ENCODE measurements at regions not wholly inside any gene's neighbourhood (a gene's known extent, or its start where the extent isn't known, plus 50 kb on each side); places are given as distances from the start of the nearest gene placed in this dataset.
A peak's percentile ranks its signal among the peaks of the same experiment; 100 is the strongest.
"Not testable (repeated sequence)": the region's sequence is repeated elsewhere in the genome, so short reads cannot be mapped to it uniquely, and the experiment has no call there.

- not testable (repeated sequence) for H3K36me3 ChIP-seq (ENCODE audit: control insufficient read depth in 2 of 2, insufficient read depth in 2 of 2, low read length in 2 of 2); H3K4me1 ChIP-seq (ENCODE audit: control insufficient read depth, insufficient read depth, low read length); H3K4me3 ChIP-seq (ENCODE audit: low read length in 2 of 2); H3K9ac ChIP-seq (ENCODE audit: low read length in 2 of 2); H3K27me3 ChIP-seq (ENCODE audit: control insufficient read depth in 1 of 2, insufficient read depth in 2 of 2, low read length in 2 of 2); H3K9me3 ChIP-seq (ENCODE audit: control insufficient read depth in 2 of 2, low read length in 2 of 2); H3K27ac ChIP-seq (ENCODE audit: low read length)
Measured at GRCh38 chr1:143804707-143805356, 167.0 kb downstream of the FAM72C start.

- not testable (repeated sequence) for H3K9ac ChIP-seq (ENCODE audit: low read length in 2 of 2); H3K36me3 ChIP-seq (ENCODE audit: control insufficient read depth in 2 of 2, insufficient read depth in 2 of 2, low read length in 2 of 2); H3K9me3 ChIP-seq (ENCODE audit: control insufficient read depth in 2 of 2, low read length in 2 of 2); H3K27me3 ChIP-seq (ENCODE audit: control insufficient read depth in 1 of 2, insufficient read depth in 2 of 2, low read length in 2 of 2); H3K27ac ChIP-seq (ENCODE audit: low read length); H3K4me1 ChIP-seq (ENCODE audit: control insufficient read depth, insufficient read depth, low read length)
- peak overlapping the region in 1 of 2 donors; percentile 40 for H3K4me3 ChIP-seq (ENCODE audit: low read length in 2 of 2)
Measured at GRCh38 chr1:143803927-143804411, 167.8 kb downstream of the FAM72C start.

GRCh38 chr1:143803095-143803494, 168.7 kb downstream of the FAM72C start:
- not testable (repeated sequence) for H3K9me3 ChIP-seq (ENCODE audit: control insufficient read depth in 2 of 2, low read length in 2 of 2); H3K27ac ChIP-seq (ENCODE audit: low read length); H3K4me3 ChIP-seq (ENCODE audit: low read length in 2 of 2); H3K36me3 ChIP-seq (ENCODE audit: control insufficient read depth in 2 of 2, insufficient read depth in 2 of 2, low read length in 2 of 2); H3K4me1 ChIP-seq (ENCODE audit: control insufficient read depth, insufficient read depth, low read length); H3K9ac ChIP-seq (ENCODE audit: low read length in 2 of 2); H3K27me3 ChIP-seq (ENCODE audit: control insufficient read depth in 1 of 2, insufficient read depth in 2 of 2, low read length in 2 of 2)

- H3K4me1 ChIP-seq (ENCODE audit: control insufficient read depth, insufficient read depth, low read length); H3K9ac ChIP-seq (ENCODE audit: low read length in 2 of 2); H3K27me3 ChIP-seq (ENCODE audit: control insufficient read depth in 1 of 2, insufficient read depth in 2 of 2, low read length in 2 of 2); H3K27ac ChIP-seq (ENCODE audit: low read length); H3K4me3 ChIP-seq (ENCODE audit: low read length in 2 of 2); H3K36me3 ChIP-seq (ENCODE audit: control insufficient read depth in 2 of 2, insufficient read depth in 2 of 2, low read length in 2 of 2); H3K9me3 ChIP-seq (ENCODE audit: control insufficient read depth in 2 of 2, low read length in 2 of 2): not testable (repeated sequence)
Measured at GRCh38 chr1:143799568-143800187, 172.1 kb downstream of the FAM72C start.

- H3K9me3 ChIP-seq (ENCODE audit: control insufficient read depth in 2 of 2, low read length in 2 of 2); H3K4me3 ChIP-seq (ENCODE audit: low read length in 2 of 2); H3K36me3 ChIP-seq (ENCODE audit: control insufficient read depth in 2 of 2, insufficient read depth in 2 of 2, low read length in 2 of 2); H3K27me3 ChIP-seq (ENCODE audit: control insufficient read depth in 1 of 2, insufficient read depth in 2 of 2, low read length in 2 of 2); H3K4me1 ChIP-seq (ENCODE audit: control insufficient read depth, insufficient read depth, low read length); H3K9ac ChIP-seq (ENCODE audit: low read length in 2 of 2); H3K27ac ChIP-seq (ENCODE audit: low read length): not testable (repeated sequence)
Measured at GRCh38 chr1:143796369-143796768, 175.4 kb downstream of the FAM72C start.

GRCh38 chr1:143792047-143792937, 179.5 kb downstream of the FAM72C start:
- not testable (repeated sequence) for H3K4me1 ChIP-seq (ENCODE audit: control insufficient read depth, insufficient read depth, low read length)

GRCh38 chr1:143786381-143786780, 185.4 kb downstream of the FAM72C start:
- not testable (repeated sequence) for H3K9ac ChIP-seq (ENCODE audit: low read length in 2 of 2); H3K4me1 ChIP-seq (ENCODE audit: control insufficient read depth, insufficient read depth, low read length); H3K9me3 ChIP-seq (ENCODE audit: control insufficient read depth in 2 of 2, low read length in 2 of 2); H3K27me3 ChIP-seq (ENCODE audit: control insufficient read depth in 1 of 2, insufficient read depth in 2 of 2, low read length in 2 of 2); H3K27ac ChIP-seq (ENCODE audit: low read length); H3K4me3 ChIP-seq (ENCODE audit: low read length in 2 of 2); H3K36me3 ChIP-seq (ENCODE audit: control insufficient read depth in 2 of 2, insufficient read depth in 2 of 2, low read length in 2 of 2)

More at GRCh38 chr1:143792047-143792937, 179.5 kb downstream of the FAM72C start:
- H3K27me3 ChIP-seq (ENCODE audit: control insufficient read depth in 1 of 2, insufficient read depth in 2 of 2, low read length in 2 of 2); H3K4me3 ChIP-seq (ENCODE audit: low read length in 2 of 2); H3K9me3 ChIP-seq (ENCODE audit: control insufficient read depth in 2 of 2, low read length in 2 of 2); H3K27ac ChIP-seq (ENCODE audit: low read length); H3K36me3 ChIP-seq (ENCODE audit: control insufficient read depth in 2 of 2, insufficient read depth in 2 of 2, low read length in 2 of 2); H3K9ac ChIP-seq (ENCODE audit: low read length in 2 of 2): not testable (repeated sequence)

- H3K9ac ChIP-seq (ENCODE audit: low read length in 2 of 2); H3K4me1 ChIP-seq (ENCODE audit: control insufficient read depth, insufficient read depth, low read length); H3K36me3 ChIP-seq (ENCODE audit: control insufficient read depth in 2 of 2, insufficient read depth in 2 of 2, low read length in 2 of 2); H3K27ac ChIP-seq (ENCODE audit: low read length); H3K9me3 ChIP-seq (ENCODE audit: control insufficient read depth in 2 of 2, low read length in 2 of 2); H3K27me3 ChIP-seq (ENCODE audit: control insufficient read depth in 1 of 2, insufficient read depth in 2 of 2, low read length in 2 of 2); H3K4me3 ChIP-seq (ENCODE audit: low read length in 2 of 2): not testable (repeated sequence)
Measured at GRCh38 chr1:143785883-143786282, 185.9 kb downstream of the FAM72C start.

GRCh38 chr1:143784239-143784882, 187.4 kb downstream of the FAM72C start:
- not testable (repeated sequence) for H3K9me3 ChIP-seq (ENCODE audit: control insufficient read depth in 2 of 2, low read length in 2 of 2); H3K36me3 ChIP-seq (ENCODE audit: control insufficient read depth in 2 of 2, insufficient read depth in 2 of 2, low read length in 2 of 2); H3K9ac ChIP-seq (ENCODE audit: low read length in 2 of 2); H3K4me1 ChIP-seq (ENCODE audit: control insufficient read depth, insufficient read depth, low read length); H3K27me3 ChIP-seq (ENCODE audit: control insufficient read depth in 1 of 2, insufficient read depth in 2 of 2, low read length in 2 of 2); H3K27ac ChIP-seq (ENCODE audit: low read length); H3K4me3 ChIP-seq (ENCODE audit: low read length in 2 of 2)

GRCh38 chr1:143778178-143778577, 193.6 kb downstream of the FAM72C start:
- not testable (repeated sequence) for H3K9ac ChIP-seq (ENCODE audit: low read length in 2 of 2); H3K4me1 ChIP-seq (ENCODE audit: control insufficient read depth, insufficient read depth, low read length); H3K9me3 ChIP-seq (ENCODE audit: control insufficient read depth in 2 of 2, low read length in 2 of 2); H3K27ac ChIP-seq (ENCODE audit: low read length); H3K4me3 ChIP-seq (ENCODE audit: low read length in 2 of 2); H3K27me3 ChIP-seq (ENCODE audit: control insufficient read depth in 1 of 2, insufficient read depth in 2 of 2, low read length in 2 of 2); H3K36me3 ChIP-seq (ENCODE audit: control insufficient read depth in 2 of 2, insufficient read depth in 2 of 2, low read length in 2 of 2)

Measured in stomach smooth muscle (tissue), 2 donors.